HG03066 (cell line): ENCODE measurements at regions not wholly inside any gene's neighbourhood (a gene's known extent, or its start where the extent isn't known, plus 50 kb on each side); places are given as distances from the start of the nearest gene placed in this dataset.
"Not testable (repeated sequence)": the region's sequence is repeated elsewhere in the genome, so short reads cannot be mapped to it uniquely, and the experiment has no call there.

ENCODE experiments used
- ATAC-seq: cut with Tn5 transposase; IDR thresholded peaks from one replicate; pipeline ENCODE4 v1.9.1; 2021; ENCODE audit warnings: low read depth; ENCODE audit not compliant: unreplicated experiment

DNA sequence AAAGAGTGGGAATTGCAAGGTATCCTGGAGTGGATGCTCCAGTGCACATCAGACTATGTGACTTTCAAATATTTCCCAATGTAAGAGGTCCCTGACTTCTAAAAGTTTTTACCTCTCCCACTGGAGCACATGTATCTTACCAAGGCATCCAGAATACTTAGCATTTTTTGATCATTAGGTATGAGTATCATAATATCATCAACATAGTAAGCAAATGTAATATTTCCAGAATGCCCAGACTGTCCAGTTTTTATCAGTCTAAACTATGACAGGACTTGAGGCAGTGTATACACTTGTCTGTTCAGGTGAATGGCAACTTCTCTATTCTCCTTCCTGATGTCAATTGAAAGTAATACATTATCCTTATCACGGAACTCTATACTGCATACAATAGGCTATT lies 924.6 kb upstream of the GJE1 start:
- no peak for ATAC-seq

DNA sequence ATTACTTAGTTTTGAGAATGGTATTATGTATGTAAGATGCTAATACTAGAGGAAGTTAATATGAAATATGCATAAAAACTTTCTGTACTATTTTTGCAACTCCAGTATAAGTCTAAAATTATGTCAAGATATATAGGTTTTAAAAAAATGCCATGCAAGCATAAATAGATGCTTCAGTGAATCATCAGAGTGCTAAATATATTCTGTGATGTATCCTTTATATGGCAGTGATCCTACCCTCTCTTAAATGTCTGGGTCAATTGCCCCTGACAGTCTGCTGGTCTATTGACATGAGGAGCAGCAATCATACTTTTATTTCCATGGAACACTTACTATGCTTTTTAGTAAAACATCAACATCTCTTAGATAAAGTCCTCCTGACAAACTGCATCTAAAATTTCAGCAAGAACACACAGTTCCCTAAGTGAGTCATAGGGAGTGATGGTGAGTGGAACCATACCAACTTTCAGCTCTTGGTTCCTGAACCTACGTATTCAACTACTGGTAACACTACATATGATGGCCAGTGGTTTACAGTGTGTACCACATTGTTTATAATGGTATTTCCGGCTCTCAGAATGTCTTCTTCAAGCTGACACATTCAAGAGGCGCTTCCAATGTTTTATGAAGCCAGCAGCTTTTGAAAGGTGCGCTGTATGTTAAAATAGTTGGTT lies 928.7 kb upstream of the GJE1 start:
- no peak for ATAC-seq

DNA sequence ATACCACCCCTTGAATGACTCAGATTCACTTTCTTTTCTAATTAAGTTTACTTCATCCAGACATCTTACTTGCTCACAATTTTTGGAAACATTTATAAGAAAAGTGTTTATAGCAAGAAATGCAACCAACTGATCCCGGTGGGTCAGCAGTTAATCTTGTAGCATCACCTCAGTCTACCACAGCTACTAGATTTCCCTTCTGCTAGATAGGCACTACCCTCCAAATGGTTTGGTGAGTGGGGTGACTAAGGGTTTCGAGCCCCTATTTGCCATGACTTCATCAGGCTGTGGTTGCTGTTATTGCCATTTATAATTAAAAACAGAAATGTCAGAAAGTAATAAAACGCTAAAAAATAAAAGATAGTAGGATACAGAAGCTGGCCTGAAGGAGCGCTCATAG lies 930.1 kb upstream of the GJE1 start:
- no peak for ATAC-seq

DNA sequence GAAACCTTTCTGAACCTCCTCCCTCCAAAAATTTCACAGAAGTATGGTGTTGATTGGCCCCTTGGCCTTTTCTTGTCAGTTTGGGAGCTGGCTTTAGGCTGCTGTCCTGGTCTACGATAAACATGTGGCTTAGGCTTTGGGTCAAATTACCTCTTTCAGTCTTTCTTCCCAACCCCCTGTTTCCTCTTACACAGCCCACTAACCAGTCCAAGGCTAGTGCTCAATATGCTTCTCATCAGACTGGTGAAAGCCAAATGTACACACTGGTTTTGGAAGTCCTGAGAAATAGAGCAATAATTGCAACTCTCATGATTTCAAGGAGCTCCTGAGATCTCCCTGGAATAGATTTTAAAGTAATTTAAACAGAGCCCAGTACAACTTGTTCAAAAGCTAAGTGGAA lies 933.7 kb upstream of the GJE1 start:
- no peak for ATAC-seq

DNA sequence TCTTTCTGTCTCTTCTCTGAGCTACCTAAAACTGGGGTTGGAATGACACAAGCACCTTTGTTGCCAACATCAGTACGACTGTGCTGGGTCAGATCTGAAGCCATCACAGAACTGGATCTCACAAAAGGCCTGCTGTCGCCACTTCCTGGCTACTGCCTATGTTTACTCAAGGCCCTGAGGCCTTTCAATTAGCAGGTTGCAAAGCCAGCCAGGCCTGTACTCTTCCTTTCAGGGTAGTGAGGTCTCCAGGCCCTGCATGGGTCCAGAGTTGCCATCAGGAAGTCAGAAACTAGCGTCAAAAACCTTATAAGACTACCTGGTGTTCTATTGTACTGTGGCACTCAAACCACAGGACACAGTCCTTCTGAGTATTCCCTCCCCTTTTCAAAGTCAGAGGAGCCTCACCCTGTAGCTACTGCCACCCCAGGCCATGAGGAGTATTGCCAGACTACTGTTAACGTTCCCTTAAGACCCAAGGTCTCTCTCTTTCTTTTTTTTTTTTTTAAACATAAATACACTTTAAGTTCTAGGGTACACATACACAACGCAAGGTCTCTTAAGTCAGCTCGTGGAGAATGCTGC lies 937.4 kb upstream of the GJE1 start:
- no peak for ATAC-seq

DNA sequence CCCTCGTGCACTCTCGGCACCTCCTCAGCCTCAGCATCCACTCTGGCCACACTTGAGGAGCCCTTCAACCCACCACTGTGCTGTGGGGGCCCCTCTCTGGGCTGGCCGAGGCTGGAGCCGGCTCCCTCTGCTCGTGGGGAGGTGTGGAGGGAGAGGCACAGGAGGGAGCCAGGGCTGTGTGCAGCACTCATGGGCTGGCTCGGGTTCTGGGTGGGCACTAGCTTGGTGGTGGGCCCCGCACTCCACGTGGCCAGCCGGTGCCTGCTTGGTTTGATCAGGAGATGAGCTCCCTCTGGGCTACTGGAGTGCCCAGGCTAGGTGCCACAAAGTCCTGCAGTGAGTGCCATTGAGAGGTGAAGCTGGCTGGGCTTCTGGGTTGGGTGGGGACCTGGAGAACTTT lies 949.4 kb upstream of the GJE1 start:
- no peak for ATAC-seq

DNA sequence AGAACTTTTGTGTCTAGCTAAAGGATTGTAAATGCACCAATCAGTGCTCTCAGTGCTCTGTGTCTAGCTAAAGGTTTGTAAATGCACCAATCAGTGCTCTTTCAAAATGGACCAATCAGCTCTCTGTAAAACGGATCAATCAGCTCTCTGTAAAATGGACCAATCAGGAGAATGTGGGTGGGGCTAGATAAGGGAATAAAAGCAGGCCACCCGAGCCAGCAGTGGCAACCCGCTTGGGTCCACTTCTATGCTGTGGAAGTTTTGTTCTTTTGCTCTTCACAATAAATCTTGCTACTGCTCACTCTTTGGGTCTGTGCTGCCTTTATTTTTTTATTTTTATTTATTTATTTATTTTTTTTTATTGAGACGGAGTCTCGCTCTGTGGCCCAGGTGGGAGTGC lies 957.3 kb upstream of the GJE1 start:
- not testable (repeated sequence) for ATAC-seq

DNA sequence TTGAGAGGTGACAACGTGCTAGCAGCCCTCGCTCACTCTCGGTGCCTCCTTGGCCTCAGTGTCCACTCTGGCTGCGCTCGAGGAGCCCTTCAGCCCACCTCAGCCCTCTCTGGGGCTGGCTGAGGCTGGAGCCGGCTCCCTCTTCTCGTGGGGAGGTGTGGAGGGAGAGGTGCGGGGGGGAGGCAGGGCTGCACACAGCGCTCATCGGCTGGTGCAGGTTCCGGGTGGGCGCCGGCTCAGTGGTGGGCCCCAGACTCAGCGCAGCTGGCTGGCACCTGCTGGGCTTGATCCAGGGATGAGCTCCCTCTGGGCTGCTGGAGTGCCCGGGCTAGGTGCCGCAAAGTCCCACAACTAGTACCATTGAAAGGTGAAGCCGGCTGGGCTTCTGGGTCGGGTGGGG lies 957.8 kb upstream of the GJE1 start:
- ATAC-seq = no peak

DNA sequence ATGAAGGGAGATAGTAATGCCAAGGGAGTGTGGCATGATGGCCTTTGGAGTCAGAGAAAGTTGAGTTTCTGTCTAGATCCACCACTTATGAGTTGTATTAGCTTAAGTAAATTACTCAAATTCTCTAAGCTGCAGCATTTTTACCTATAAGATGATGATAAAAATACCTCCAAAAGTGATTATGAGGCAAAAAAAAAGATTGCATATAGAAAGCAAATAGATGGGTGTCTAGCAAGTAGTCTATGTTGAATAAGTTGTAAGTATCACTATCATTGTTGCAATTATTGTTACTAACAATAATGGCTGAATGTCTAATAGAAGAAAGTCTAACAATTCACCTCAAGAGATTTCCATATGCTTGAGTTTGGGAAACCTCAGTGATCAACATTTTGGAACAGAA lies 959.2 kb upstream of the GJE1 start:
- ATAC-seq = no peak

DNA sequence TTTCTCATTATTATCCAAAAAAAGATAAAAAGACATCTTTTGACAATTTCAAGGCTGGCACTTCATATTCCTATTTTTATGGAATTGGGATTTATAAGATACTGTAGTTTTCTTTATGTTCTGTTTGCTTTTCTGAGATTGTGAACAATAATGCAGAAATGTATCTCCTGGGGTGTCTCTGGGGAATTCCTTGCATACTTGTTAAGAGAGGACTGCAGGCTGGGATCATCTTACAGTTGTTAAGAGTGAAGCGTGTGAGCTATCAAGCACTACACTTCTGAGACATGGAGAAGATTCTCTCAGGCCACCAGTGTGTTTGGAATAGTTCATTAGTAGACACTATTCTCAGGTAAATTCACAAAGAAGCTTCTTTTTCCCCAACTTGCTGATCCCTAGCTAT lies 963.3 kb upstream of the GJE1 start:
- ATAC-seq = no peak

DNA sequence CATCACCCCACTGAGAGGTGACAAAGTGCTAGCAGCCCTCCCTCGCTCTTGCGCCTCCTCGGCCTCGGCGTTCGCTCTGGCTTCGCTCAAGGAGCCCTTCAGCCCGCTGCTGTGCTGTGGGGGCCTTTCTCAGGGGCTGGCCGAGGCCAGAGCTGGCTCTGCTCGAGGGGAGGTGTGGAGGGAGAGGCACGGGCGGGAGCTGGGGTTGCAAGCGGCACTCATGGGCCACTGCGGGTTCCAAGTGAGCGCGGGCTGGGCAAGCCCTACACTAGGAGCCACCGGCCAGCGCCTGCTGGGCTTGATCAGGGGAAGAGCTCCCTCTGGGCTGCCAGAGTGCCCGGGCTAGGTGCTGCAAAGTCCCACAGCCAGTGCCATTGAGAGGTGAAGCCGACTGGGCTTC lies 964.8 kb upstream of the GJE1 start:
- ATAC-seq = no peak

DNA sequence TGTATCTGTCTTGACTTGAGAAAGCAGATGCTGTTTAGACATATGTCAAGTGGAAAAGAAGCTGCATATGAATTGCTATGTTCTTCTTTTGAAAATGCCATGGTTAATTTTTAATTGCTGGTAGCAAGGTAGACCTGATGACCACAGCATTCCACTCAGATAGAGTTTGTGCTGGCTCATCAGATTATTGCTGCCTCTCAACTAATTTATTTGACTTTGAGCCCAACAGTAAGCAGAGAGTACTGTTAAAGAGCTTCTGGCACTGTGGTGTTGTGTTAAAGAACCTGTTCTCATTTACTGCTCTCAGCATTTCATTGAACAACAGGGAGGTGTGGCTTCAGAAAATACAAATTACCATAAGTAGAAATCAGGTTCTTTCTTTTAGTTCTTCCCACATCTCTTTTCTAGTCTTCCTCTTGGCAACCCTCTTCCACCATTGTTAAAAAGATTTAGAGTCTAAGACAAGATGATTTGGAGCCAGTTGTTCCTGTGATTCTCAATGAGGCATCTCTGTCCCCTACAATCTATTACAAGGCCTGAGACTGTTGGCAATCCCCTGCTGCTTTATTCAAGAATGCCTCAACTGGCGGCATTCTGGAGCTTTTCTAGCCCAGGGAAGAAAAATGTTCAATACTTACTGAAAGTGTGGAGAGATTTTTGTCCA lies 967.6 kb upstream of the GJE1 start:
- ATAC-seq = no peak

DNA sequence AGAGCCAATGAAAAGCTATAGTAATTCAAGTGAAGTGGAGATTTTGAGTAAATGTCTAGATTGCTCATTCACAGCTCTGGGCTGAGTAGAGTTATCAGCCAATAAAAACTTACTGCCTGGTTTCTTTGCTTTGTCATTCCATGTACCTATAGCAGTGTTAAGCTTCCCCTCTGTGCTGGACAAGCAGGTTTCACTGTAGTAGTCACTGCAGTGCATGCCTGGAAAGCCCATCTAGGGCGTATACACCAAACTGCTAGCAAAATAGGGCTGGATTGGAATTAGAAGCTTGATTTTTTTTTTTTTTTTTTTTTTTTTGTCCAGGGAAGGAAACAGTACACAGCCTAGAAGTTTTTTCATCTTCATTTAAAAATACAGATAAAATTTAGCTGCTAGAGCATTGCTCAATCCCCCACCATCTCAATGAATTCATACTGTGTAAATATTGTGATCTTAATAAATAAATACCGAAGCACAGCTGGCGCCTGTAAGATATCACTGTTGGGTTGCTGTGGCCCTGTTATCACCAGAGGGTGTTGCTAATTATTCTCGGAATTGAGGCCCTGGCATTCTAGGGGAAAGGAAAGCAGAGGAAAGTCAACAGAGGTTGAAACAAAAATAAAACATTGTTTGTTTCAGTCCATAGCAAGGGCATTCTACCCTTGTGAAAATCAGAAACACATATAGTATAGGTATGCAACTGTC lies 968.5 kb upstream of the GJE1 start:
- ATAC-seq = no peak

DNA sequence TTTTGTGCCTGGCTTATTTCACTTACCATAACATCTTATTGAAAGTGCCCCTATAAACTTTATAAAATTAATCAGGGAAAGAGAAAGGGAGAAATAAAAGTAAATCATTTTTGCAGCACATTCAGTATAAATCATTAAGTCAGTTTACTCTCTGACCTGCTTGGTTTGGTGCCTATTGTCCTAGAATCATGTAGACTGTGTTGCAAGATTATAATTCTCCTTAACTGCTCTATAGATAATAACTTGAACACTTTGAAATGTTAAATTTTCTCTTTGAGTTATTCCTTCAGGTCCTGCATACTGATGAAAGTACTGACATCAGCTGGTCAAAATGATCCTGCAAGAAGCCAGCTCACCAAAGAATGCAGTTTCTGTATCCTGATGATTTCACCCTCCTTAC lies 969.6 kb upstream of the GJE1 start:
- ATAC-seq = no peak

DNA sequence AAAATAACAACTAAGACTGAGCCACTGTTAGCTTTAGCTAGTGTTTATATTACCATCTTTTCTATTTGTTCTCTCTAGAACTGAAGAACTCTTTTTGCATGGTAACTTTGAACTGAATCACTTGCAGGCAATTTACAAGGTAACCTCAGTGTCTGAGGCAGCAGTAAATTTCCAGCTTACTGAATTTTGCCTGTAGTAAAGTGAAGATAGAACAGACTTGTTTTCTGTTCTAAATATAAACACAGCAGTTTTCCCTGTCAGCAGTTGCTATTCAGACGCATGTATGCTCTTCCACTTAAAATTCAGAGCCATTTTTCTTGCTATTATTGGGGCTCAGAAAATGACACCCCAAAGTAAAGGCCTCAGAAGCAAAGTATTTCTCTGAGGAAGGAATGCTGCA lies 974.0 kb upstream of the GJE1 start:
- no peak for ATAC-seq

DNA sequence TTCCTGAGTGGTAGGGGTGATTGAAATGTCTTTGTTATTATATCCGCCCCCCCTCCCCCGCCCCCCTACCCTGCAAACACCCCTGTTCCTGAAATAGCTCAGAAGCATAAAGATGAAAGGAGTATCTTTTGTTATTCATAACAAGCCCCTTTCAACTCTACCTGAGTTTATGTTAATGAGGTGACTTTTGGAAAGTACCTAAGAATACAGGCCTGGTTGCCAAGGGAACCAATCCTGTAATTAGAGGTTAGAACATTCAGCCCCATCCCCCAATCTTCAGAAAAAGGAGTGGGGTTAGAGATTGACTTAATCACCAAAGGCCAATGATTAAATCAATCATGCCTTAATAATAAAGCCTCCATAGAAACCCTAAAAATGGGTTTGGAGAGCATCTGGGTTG lies 979.2 kb upstream of the GJE1 start:
- ATAC-seq = no peak

DNA sequence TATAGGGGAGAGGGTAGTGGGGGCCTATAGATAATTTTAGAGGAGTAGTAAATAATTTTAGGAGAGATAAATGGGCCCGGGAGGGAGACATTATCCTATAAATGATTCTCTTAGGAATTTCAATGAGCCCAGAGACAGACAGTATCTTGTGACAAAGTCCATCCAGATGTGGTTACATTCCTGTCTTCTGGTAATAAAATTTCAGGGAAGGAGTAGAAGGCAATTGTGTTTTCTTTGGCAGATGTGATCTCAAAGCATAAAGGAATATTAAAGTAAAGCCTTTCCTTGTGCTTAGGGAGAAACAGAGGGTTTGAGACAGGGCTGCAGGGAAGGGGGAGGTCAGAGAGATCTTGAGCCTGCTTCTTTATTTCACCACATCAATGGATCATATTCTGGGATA lies 979.8 kb upstream of the GJE1 start:
- ATAC-seq = no peak

DNA sequence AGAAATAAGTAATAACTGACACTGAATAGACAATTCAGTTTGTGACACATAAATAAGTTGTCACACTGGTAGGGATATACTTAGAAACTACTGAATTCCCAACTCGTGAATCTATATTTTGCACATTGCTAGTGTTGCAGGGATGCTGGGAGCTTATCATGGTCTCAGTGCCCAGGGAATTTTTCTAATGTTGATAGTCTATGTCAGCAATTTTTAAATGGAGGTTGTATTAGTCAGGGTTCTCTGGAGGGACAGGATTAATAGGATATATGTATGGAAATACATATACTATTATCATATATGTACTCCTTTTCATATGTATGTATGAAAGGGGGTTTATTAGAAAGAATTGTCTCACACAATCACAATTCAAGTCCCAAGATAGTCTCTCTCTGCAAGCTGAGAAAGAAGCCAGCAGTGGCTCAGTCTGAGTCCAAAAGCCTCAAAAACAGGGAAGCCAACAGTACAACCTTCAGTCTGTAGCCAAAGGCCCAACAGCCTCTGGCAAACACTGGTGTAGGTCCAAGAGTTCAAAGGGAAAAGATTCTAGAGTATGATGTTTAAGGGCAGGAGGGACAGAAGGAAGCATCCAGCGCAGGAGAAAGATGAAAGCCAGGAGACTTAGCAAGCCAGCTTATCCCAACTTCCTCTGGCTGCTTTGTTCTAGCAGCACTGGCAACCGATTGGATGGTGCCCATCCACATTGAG lies 980.9 kb upstream of the GJE1 start:
- no peak for ATAC-seq

DNA sequence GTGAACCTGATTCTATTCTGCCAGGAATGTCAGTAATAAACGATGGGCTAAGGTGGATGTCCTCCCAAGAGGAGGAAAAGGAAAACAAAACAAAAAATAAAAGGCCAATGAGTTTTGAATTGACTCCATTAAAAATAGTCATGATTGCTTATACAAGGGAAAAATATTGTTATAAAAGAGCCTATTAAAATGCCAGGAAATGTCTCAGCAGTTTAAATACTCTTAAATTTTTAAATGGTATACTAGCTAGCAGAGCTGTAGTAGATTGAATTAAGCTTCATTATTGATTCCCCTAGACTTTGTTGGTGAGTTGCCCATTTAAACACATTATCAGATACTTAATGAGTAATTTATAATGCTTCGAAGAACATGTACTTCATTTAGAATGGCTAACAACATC lies 990.9 kb upstream of the GJE1 start:
- no peak for ATAC-seq

DNA sequence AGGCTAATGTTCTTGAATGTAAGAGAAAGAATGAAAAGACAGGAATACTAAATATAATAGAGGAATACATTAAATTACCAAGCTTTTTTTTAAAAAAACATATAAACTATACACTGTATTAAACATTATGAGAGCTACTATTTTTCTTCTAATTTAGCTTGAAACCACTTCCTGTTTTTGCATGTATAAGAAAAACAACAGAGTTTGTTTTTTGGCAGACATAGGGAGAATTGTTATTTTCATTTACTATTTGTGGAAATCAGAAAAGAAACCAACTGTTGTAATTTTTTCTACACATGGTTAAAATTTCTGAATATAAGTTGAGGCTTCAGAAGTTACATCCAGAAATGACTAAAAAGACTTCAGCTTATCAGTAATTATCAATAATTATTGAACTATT lies 991.8 kb upstream of the GJE1 start:
- no peak for ATAC-seq

DNA sequence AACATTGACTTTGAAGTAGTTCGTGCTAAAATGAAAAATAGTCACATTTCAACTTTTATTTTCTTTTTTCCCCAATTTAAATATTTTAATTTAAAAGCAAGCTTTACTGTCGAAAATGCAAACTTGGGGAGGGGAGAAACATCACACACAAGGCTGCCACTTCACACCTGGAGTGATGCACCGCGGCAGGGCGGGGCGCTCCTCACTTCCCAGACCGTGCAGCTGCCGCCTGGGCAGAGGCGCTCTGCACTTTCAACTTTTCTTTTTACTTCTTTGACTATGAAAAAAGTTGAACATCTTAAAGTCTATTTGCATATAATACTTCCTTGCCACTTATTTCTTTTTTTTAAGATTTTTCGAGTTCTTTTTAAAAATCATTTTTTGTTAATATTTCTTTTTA lies 993.3 kb upstream of the GJE1 start:
- ATAC-seq = no peak
